ENCODE measurements at regions not wholly inside any gene's neighbourhood (a gene's known extent, or its start where the extent isn't known, plus 50 kb on each side); places are given as distances from the start of the nearest gene placed in this dataset.

- no peaks in the 10 kb centered on the region for H3K9me2 ChIP-seq (replicated peaks; ENCODE audit: insufficient read depth, low read length)
- no peaks in the 10 kb centered on the region for H3K4me1 ChIP-seq (ENCODE audit: low read length)
- H2AFZ ChIP-seq (ENCODE audit: low read length) = no peak overlapping the region
- H4K20me1 ChIP-seq (ENCODE audit: insufficient read depth, low read depth, low read length) = no peaks in the 10 kb centered on the region
- no peak for DNase-seq
- H3K4me3 ChIP-seq (ENCODE audit: low read length) = no peak overlapping the region
- H3K79me2 ChIP-seq (ENCODE audit: low read length) = no peaks in the 10 kb centered on the region
- H3K4me2 ChIP-seq (ENCODE audit: low read depth, low read length, poor library complexity, severe bottlenecking) = no peak overlapping the region
- H3K27me3 ChIP-seq (ENCODE audit: low read length) = no peaks in the 10 kb centered on the region
- no peak overlapping the region for H3K9ac ChIP-seq (ENCODE audit: low read length)
- no peaks in the 10 kb centered on the region for H3K9me3 ChIP-seq (ENCODE audit: low read length)
- no peaks in the 10 kb centered on the region for H3K36me3 ChIP-seq (ENCODE audit: insufficient read depth, low read length)
- no peak overlapping the region for H3K27ac ChIP-seq (ENCODE audit: low read length)
Measured at GRCh38 chr2:120579916-120580685, 155.6 kb upstream of the GLI2 start.

- Histone ChIP-seq H4K20me1 (ENCODE audit: insufficient read depth, low read depth, low read length) (no peaks in the 10 kb centered on the region), H3K27ac (ENCODE audit: low read length) (no peak overlapping the region), H3K4me1 (ENCODE audit: low read length) (no peaks in the 10 kb centered on the region), H3K9me3 (ENCODE audit: low read length) (no peaks in the 10 kb centered on the region), H3K4me3 (ENCODE audit: low read length) (no peak overlapping the region), H3K4me2 (ENCODE audit: low read depth, low read length, poor library complexity, severe bottlenecking) (no peak overlapping the region), H3K9ac (ENCODE audit: low read length) (no peak overlapping the region), H3K27me3 (ENCODE audit: low read length) (no peaks in the 10 kb centered on the region), H3K9me2 (replicated peaks; ENCODE audit: insufficient read depth, low read length) (no peaks in the 10 kb centered on the region), H3K36me3 (ENCODE audit: insufficient read depth, low read length) (no peaks in the 10 kb centered on the region), H2AFZ (ENCODE audit: low read length) (no peak overlapping the region), H3K79me2 (ENCODE audit: low read length) (no peaks in the 10 kb centered on the region)
- no peak for DNase-seq
Measured at GRCh38 chr2:120580709-120581108, 155.0 kb upstream of the GLI2 start.

GRCh38 chr2:120583121-120583520 is 152.5 kb upstream of the GLI2 start:
- Histone ChIP-seq H3K4me1 (ENCODE audit: low read length) (no peaks in the 10 kb centered on the region), H3K4me3 (ENCODE audit: low read length) (no peak overlapping the region), H3K27ac (ENCODE audit: low read length) (no peak overlapping the region), H3K4me2 (ENCODE audit: low read depth, low read length, poor library complexity, severe bottlenecking) (no peak overlapping the region), H3K27me3 (ENCODE audit: low read length) (no peaks in the 10 kb centered on the region), H3K36me3 (ENCODE audit: insufficient read depth, low read length) (no peaks in the 10 kb centered on the region), H2AFZ (ENCODE audit: low read length) (no peak overlapping the region), H3K9ac (ENCODE audit: low read length) (no peak overlapping the region), H3K9me3 (ENCODE audit: low read length) (no peaks in the 10 kb centered on the region), H3K9me2 (replicated peaks; ENCODE audit: insufficient read depth, low read length) (no peaks in the 10 kb centered on the region), H4K20me1 (ENCODE audit: insufficient read depth, low read depth, low read length) (no peaks in the 10 kb centered on the region), H3K79me2 (ENCODE audit: low read length) (no peaks in the 10 kb centered on the region)
- no peak for DNase-seq

GRCh38 chr2:120583851-120584570 is 151.7 kb upstream of the GLI2 start:
- no peak overlapping the region for H2AFZ ChIP-seq (ENCODE audit: low read length)
- H3K27ac ChIP-seq (ENCODE audit: low read length) = no peak overlapping the region
- H3K4me1 ChIP-seq (ENCODE audit: low read length) = no peaks in the 10 kb centered on the region
- no peaks in the 10 kb centered on the region for H3K79me2 ChIP-seq (ENCODE audit: low read length)
- H3K4me2 ChIP-seq (ENCODE audit: low read depth, low read length, poor library complexity, severe bottlenecking) = no peak overlapping the region
- no peaks in the 10 kb centered on the region for H4K20me1 ChIP-seq (ENCODE audit: insufficient read depth, low read depth, low read length)
- no peaks in the 10 kb centered on the region for H3K27me3 ChIP-seq (ENCODE audit: low read length)
- no peaks in the 10 kb centered on the region for H3K9me2 ChIP-seq (replicated peaks; ENCODE audit: insufficient read depth, low read length)
- no peak for DNase-seq
- no peak overlapping the region for H3K4me3 ChIP-seq (ENCODE audit: low read length)
- no peak overlapping the region for H3K9ac ChIP-seq (ENCODE audit: low read length)
- no peaks in the 10 kb centered on the region for H3K9me3 ChIP-seq (ENCODE audit: low read length)
- H3K36me3 ChIP-seq (ENCODE audit: insufficient read depth, low read length) = no peaks in the 10 kb centered on the region

- no peaks in the 10 kb centered on the region for H3K36me3 ChIP-seq (ENCODE audit: insufficient read depth, low read length)
- no peak overlapping the region for H3K4me3 ChIP-seq (ENCODE audit: low read length)
- H4K20me1 ChIP-seq (ENCODE audit: insufficient read depth, low read depth, low read length) = no peaks in the 10 kb centered on the region
- no peaks in the 10 kb centered on the region for H3K4me1 ChIP-seq (ENCODE audit: low read length)
- no peaks in the 10 kb centered on the region for H3K9me3 ChIP-seq (ENCODE audit: low read length)
- no peak for DNase-seq
- no peak overlapping the region for H3K9ac ChIP-seq (ENCODE audit: low read length)
- H3K9me2 ChIP-seq (replicated peaks; ENCODE audit: insufficient read depth, low read length) = no peaks in the 10 kb centered on the region
- H3K79me2 ChIP-seq (ENCODE audit: low read length) = no peaks in the 10 kb centered on the region
- H3K27me3 ChIP-seq (ENCODE audit: low read length) = no peaks in the 10 kb centered on the region
- no peak overlapping the region for H2AFZ ChIP-seq (ENCODE audit: low read length)
- no peak overlapping the region for H3K27ac ChIP-seq (ENCODE audit: low read length)
- no peak overlapping the region for H3K4me2 ChIP-seq (ENCODE audit: low read depth, low read length, poor library complexity, severe bottlenecking)
Measured at GRCh38 chr2:120586507-120587278, 149.0 kb upstream of the GLI2 start.

GRCh38 chr2:120587279-120587996 is 148.2 kb upstream of the GLI2 start:
- H3K9ac ChIP-seq (ENCODE audit: low read length) = no peak overlapping the region
- H3K27ac ChIP-seq (ENCODE audit: low read length) = no peak overlapping the region
- no peaks in the 10 kb centered on the region for H3K9me2 ChIP-seq (replicated peaks; ENCODE audit: insufficient read depth, low read length)
- no peak for DNase-seq
- no peaks in the 10 kb centered on the region for H3K36me3 ChIP-seq (ENCODE audit: insufficient read depth, low read length)
- no peaks in the 10 kb centered on the region for H3K9me3 ChIP-seq (ENCODE audit: low read length)
- H4K20me1 ChIP-seq (ENCODE audit: insufficient read depth, low read depth, low read length) = no peaks in the 10 kb centered on the region
- H3K4me1 ChIP-seq (ENCODE audit: low read length) = no peaks in the 10 kb centered on the region
- H3K27me3 ChIP-seq (ENCODE audit: low read length) = no peaks in the 10 kb centered on the region
- no peak overlapping the region for H3K4me2 ChIP-seq (ENCODE audit: low read depth, low read length, poor library complexity, severe bottlenecking)
- no peaks in the 10 kb centered on the region for H3K79me2 ChIP-seq (ENCODE audit: low read length)
- no peak overlapping the region for H2AFZ ChIP-seq (ENCODE audit: low read length)
- H3K4me3 ChIP-seq (ENCODE audit: low read length) = no peak overlapping the region

- Histone ChIP-seq H2AFZ (ENCODE audit: low read length) (no peak overlapping the region), H3K4me1 (ENCODE audit: low read length) (no peaks in the 10 kb centered on the region), H3K27me3 (ENCODE audit: low read length) (no peaks in the 10 kb centered on the region), H3K27ac (ENCODE audit: low read length) (no peak overlapping the region), H3K4me2 (ENCODE audit: low read depth, low read length, poor library complexity, severe bottlenecking) (no peak overlapping the region), H3K9me3 (ENCODE audit: low read length) (no peaks in the 10 kb centered on the region), H3K4me3 (ENCODE audit: low read length) (no peak overlapping the region), H4K20me1 (ENCODE audit: insufficient read depth, low read depth, low read length) (no peaks in the 10 kb centered on the region), H3K79me2 (ENCODE audit: low read length) (no peaks in the 10 kb centered on the region), H3K9ac (ENCODE audit: low read length) (no peak overlapping the region), H3K36me3 (ENCODE audit: insufficient read depth, low read length) (no peaks in the 10 kb centered on the region), H3K9me2 (replicated peaks; ENCODE audit: insufficient read depth, low read length) (no peaks in the 10 kb centered on the region)
- no peak for DNase-seq
Measured at GRCh38 chr2:120587997-120588336, 147.7 kb upstream of the GLI2 start.

All from Karpas-422 (cell line).